ENCODE measurements at regions not wholly inside any gene's neighbourhood (a gene's known extent, or its start where the extent isn't known, plus 50 kb on each side); places are given as distances from the start of the nearest gene placed in this dataset.

- TF ChIP-seq POLR2A (IDR thresholded peaks at IDR 0.05; ENCODE audit: low read depth, low read length), result no peak
- no peak for TF ChIP-seq SPI1 (IDR thresholded peaks at IDR 0.05; ENCODE audit: low read depth, low read length)
Measured at GRCh38 chr3:144141496-144141895, 169.9 kb downstream of the DIPK2A start.

Data from GM12891 (cell line).